ENCODE measurements at regions not wholly inside any gene's neighbourhood (a gene's known extent, or its start where the extent isn't known, plus 50 kb on each side); places are given as distances from the start of the nearest gene placed in this dataset.

- TF ChIP-seq EZH2 (IDR thresholded peaks at IDR 0.05; ENCODE audit: borderline replicate concordance, low read depth, low read length, poor library complexity, severe bottlenecking) (no peak), CTCF (conservative IDR thresholded peaks at IDR 0.05; ENCODE audit: low read depth, low read length) (no peak)
- Histone ChIP-seq H3K36me3 (ENCODE audit: insufficient read depth, low read length, poor library complexity, severe bottlenecking) (no peaks in the 10 kb centered on the region), H3K27me3 (replicated peaks; ENCODE audit: insufficient read depth, low read depth, low read length, poor library complexity) (no peaks in the 10 kb centered on the region), H3K9me3 (ENCODE audit: low read depth, low read length, poor library complexity, severe bottlenecking) (no peaks in the 10 kb centered on the region), H3K27ac (ENCODE audit: low read depth, low read length, poor library complexity, severe bottlenecking) (no peak overlapping the region), H3K4me3 (ENCODE audit: low read depth, low read length, poor library complexity, severe bottlenecking) (no peak overlapping the region), H3K4me1 (ENCODE audit: insufficient read depth, low read length, poor library complexity, severe bottlenecking) (no peaks in the 10 kb centered on the region)
- intact Hi-C loops (cut with micrococcal nuclease; ENCODE audit: unreplicated experiment), result no loop called here
- ChIA-PET CTCF (no interaction called here), POLR2A (ENCODE audit: low non-redundant PET) (interaction anchor here (0.8 kb wide), 1 partner anchor 17 kb away, joined by 6 read pairs; no protein-coding TSS in a partner anchor)
- DNase-seq (ENCODE audit: low spot score), result no peak
- no TSS peak for BruUV-seq (replicated peaks)
Measured at GRCh38 chr5:98709681-98710080, 63.8 kb upstream of the RGMB start.

DNA sequence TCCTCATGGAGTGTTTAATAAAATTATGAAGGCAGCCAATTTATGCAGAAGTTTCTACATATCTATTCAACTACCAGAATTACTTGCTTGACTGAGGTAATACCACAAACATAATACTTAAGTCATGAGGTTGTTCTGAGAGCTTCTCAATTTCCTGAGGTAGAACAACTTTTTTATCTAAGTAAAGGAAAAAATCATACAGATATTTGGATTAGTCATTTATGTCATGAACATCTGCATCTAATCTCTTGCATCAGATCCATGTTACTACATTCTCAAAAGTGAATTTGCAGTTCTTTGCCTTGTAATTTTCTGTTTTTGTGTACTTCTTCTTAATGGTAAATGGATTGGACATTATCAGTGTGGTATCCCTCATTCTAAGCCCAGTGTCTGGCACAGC lies 60.4 kb upstream of the RGMB start:
- Histone ChIP-seq H3K9me3 (ENCODE audit: low read depth, low read length, poor library complexity, severe bottlenecking) (no peaks in the 10 kb centered on the region), H3K27ac (ENCODE audit: low read depth, low read length, poor library complexity, severe bottlenecking) (no peak overlapping the region), H3K4me3 (ENCODE audit: low read depth, low read length, poor library complexity, severe bottlenecking) (no peak overlapping the region), H3K4me1 (ENCODE audit: insufficient read depth, low read length, poor library complexity, severe bottlenecking) (no peaks in the 10 kb centered on the region), H3K36me3 (ENCODE audit: insufficient read depth, low read length, poor library complexity, severe bottlenecking) (no peaks in the 10 kb centered on the region), H3K27me3 (replicated peaks; ENCODE audit: insufficient read depth, low read depth, low read length, poor library complexity) (no peaks in the 10 kb centered on the region)
- intact Hi-C loops (cut with micrococcal nuclease; ENCODE audit: unreplicated experiment), result no loop called here
- ChIA-PET CTCF (no interaction called here), POLR2A (ENCODE audit: low non-redundant PET) (no interaction called here)
- TF ChIP-seq CTCF (conservative IDR thresholded peaks at IDR 0.05; ENCODE audit: low read depth, low read length) (no peak), EZH2 (IDR thresholded peaks at IDR 0.05; ENCODE audit: borderline replicate concordance, low read depth, low read length, poor library complexity, severe bottlenecking) (no peak)
- BruUV-seq (replicated peaks), result no TSS peak
- DNase-seq (ENCODE audit: low spot score), result no peak

DNA sequence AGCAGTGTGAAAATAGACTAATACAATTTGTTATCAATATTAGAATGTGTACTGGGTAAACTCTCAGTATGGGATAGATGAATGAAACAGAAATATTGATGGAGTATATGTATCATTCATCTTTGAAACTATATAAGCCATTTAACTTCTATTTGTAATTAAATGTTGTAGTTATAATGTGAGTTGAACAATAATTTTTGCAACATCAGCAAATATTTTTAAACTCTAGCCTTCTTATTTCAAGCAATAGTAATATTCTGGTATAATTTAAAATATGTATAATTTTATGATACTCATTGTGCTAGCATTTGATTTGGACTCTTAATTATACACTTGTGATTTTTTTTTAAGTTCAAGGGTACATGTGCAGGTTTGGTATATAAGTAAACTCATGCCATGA lies 59.6 kb upstream of the RGMB start:
- Histone ChIP-seq H3K9me3 (ENCODE audit: low read depth, low read length, poor library complexity, severe bottlenecking) (no peaks in the 10 kb centered on the region), H3K4me1 (ENCODE audit: insufficient read depth, low read length, poor library complexity, severe bottlenecking) (no peaks in the 10 kb centered on the region), H3K27me3 (replicated peaks; ENCODE audit: insufficient read depth, low read depth, low read length, poor library complexity) (no peaks in the 10 kb centered on the region), H3K27ac (ENCODE audit: low read depth, low read length, poor library complexity, severe bottlenecking) (no peak overlapping the region), H3K4me3 (ENCODE audit: low read depth, low read length, poor library complexity, severe bottlenecking) (no peak overlapping the region), H3K36me3 (ENCODE audit: insufficient read depth, low read length, poor library complexity, severe bottlenecking) (no peaks in the 10 kb centered on the region)
- ChIA-PET CTCF (no interaction called here), POLR2A (ENCODE audit: low non-redundant PET) (no interaction called here)
- no TSS peak for BruUV-seq (replicated peaks)
- intact Hi-C loops (cut with micrococcal nuclease; ENCODE audit: unreplicated experiment), result no loop called here
- DNase-seq (ENCODE audit: low spot score), result no peak
- TF ChIP-seq EZH2 (IDR thresholded peaks at IDR 0.05; ENCODE audit: borderline replicate concordance, low read depth, low read length, poor library complexity, severe bottlenecking) (no peak), CTCF (conservative IDR thresholded peaks at IDR 0.05; ENCODE audit: low read depth, low read length) (no peak)
